ENCODE measurements at regions not wholly inside any gene's neighbourhood (a gene's known extent, or its start where the extent isn't known, plus 50 kb on each side); places are given as distances from the start of the nearest gene placed in this dataset.
"Not testable (repeated sequence)": the region's sequence is repeated elsewhere in the genome, so short reads cannot be mapped to it uniquely, and the experiment has no call there.

GRCh38 chr16:27639561-27640276 lies 89.8 kb downstream of the KATNIP start:
- DNase-seq: peak in 1 of 2 experiments; percentile 29

- DNase-seq: no peak
These were observed 90.3 kb downstream of the KATNIP start for GRCh38 chr16:27640277-27640600.

GRCh38 chr16:27641260-27641659 lies 91.3 kb downstream of the KATNIP start:
- no peak for DNase-seq

- DNase-seq: not testable (repeated sequence)
These were observed 91.9 kb downstream of the KATNIP start for GRCh38 chr16:27641734-27642415.

- DNase-seq: no peak
These were observed 92.8 kb downstream of the KATNIP start for GRCh38 chr16:27642756-27643155.

- no peak for DNase-seq
These were observed 94.2 kb downstream of the KATNIP start for GRCh38 chr16:27644165-27644564.

GRCh38 chr16:27645396-27645795 lies 95.5 kb downstream of the KATNIP start:
- no peak for DNase-seq

- no peak for DNase-seq
These were observed 96.9 kb downstream of the KATNIP start for GRCh38 chr16:27646806-27647205.

GRCh38 chr16:27649021-27649420 lies 99.1 kb downstream of the KATNIP start:
- DNase-seq: no peak

GRCh38 chr16:27650073-27650701 lies 100.2 kb downstream of the KATNIP start:
- no peak for DNase-seq

GRCh38 chr16:27651301-27651700 lies 101.4 kb downstream of the KATNIP start:
- no peak for DNase-seq

GRCh38 chr16:27657811-27658210 lies 107.9 kb downstream of the KATNIP start:
- no peak for DNase-seq

GRCh38 chr16:27660507-27660906 lies 110.6 kb downstream of the KATNIP start:
- no peak for DNase-seq

GRCh38 chr16:27663235-27663634 lies 113.3 kb downstream of the KATNIP start:
- not testable (repeated sequence) for DNase-seq

- no peak for DNase-seq
These were observed 115.9 kb downstream of the KATNIP start for GRCh38 chr16:27665881-27666280.

GRCh38 chr16:27670071-27670810 lies 120.3 kb downstream of the KATNIP start:
- no peak for DNase-seq

GRCh38 chr16:27671410-27671809 lies 121.5 kb downstream of the KATNIP start:
- DNase-seq: no peak

- no peak for DNase-seq
These were observed 126.9 kb downstream of the KATNIP start for GRCh38 chr16:27676839-27677238.

GRCh38 chr16:27677263-27677662 lies 127.3 kb downstream of the KATNIP start:
- no peak for DNase-seq

- DNase-seq: no peak
These were observed 129.0 kb downstream of the KATNIP start for GRCh38 chr16:27678955-27679354.

- no peak for DNase-seq
These were observed 130.0 kb downstream of the KATNIP start for GRCh38 chr16:27679899-27680298.

GRCh38 chr16:27681681-27682080 lies 131.7 kb downstream of the KATNIP start:
- no peak for DNase-seq

- no peak for DNase-seq
These were observed 134.1 kb downstream of the KATNIP start for GRCh38 chr16:27684047-27684446.

GRCh38 chr16:27685807-27686206 lies 135.9 kb downstream of the KATNIP start:
- DNase-seq: no peak

Data from cerebellar nuclear complex (tissue), 1 donor.